BLaER1 treated with 17β-estradiol and CSF1 and Interleukin-3, amounts not matched to agents 10 nM and 100 nM (cell line): ENCODE measurements at regions not wholly inside any gene's neighbourhood (a gene's known extent, or its start where the extent isn't known, plus 50 kb on each side); places are given as distances from the start of the nearest gene placed in this dataset.
"Not testable (repeated sequence)": the region's sequence is repeated elsewhere in the genome, so short reads cannot be mapped to it uniquely, and the experiment has no call there.

Experiments used
- H3K27ac ChIP-seq, 11 experiments: shearing (Covaris generic); formaldehyde crosslinking; 2 replicates each; pipeline ENCODE4 v1.8.1; 2022
- H3K27me3 ChIP-seq, 11 experiments: shearing (Covaris generic); formaldehyde crosslinking; 2 replicates each; pipeline ENCODE4 v1.8.1; 2022
- H3K36me3 ChIP-seq, 11 experiments: shearing (Covaris generic); formaldehyde crosslinking; 2 replicates each; pipeline ENCODE4 v1.8.1; 2022
- H3K4me1 ChIP-seq, 10 experiments: shearing (Covaris generic); formaldehyde crosslinking; 2 replicates each; pipeline ENCODE4 v1.8.1; 2022
- H3K4me2 ChIP-seq, 11 experiments: shearing (Covaris generic); formaldehyde crosslinking; 2 replicates each; pipeline ENCODE4 v1.8.1; 2022
- H3K4me3 ChIP-seq, 10 experiments: shearing (Covaris generic); formaldehyde crosslinking; 2 replicates each; pipeline ENCODE4 v1.8.1; 2022
- H3K9ac ChIP-seq, 11 experiments: shearing (Covaris generic); formaldehyde crosslinking; 2 replicates each; pipeline ENCODE4 v1.8.1; 2022
- H3K9me3 ChIP-seq, 11 experiments: shearing (Covaris generic); formaldehyde crosslinking; replicated peaks in 1 of 11; 2 replicates each; pipeline ENCODE4 v1.8.1; 2022
- H4K20me1 ChIP-seq, 11 experiments: shearing (Covaris generic); formaldehyde crosslinking; 2 replicates each; pipeline ENCODE4 v1.8.1; 2022
- Cebpa-rat ChIP-seq, 11 experiments: shearing (Covaris generic); IDR thresholded peaks; 2 replicates each; pipeline ENCODE4 v1.8.1; 2022

DNA sequence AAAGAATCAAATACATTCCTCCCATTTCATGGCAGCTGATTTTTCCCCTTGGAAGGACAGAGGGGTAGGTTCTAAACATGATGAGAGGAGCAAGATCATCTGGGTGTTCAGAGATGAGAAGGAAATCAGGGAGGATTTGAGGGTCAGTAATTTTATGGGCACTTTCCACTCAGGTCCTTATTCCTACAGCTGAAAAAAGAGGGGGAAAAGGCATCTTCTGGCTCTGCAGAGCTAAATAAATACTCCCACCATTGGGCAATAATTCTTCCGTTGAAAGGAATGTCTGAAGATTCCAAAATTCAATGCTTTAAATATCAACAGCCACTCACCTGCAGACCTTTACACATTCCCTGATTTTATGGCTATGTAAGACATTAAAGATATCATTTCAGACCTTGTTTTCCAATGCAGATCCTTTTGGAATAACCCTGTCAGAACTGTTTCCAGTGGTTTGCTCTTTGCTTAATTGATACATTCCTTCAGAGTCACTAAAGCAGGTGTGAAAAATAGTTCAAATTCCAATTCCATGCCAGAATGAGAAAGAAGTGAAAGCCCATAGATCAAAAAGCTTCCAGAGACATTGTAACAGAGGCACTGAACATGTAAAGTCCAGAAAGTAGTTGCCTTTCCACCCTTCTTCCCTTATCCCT lies 233.3 kb upstream of the KRR1 start:
- Histone ChIP-seq H3K4me3 (no peak overlapping the region), H3K36me3 (no peaks in the 10 kb centered on the region), H3K9ac (no peak overlapping the region), H3K9me3 (peaks cover 0 to 6% (median 0%) of the 10 kb centered on the region in 11 experiments; a peak in 1 of 22 replicates), H3K4me2 (no peak overlapping the region), H3K27ac (no peak overlapping the region), H4K20me1 (no peaks in the 10 kb centered on the region), H3K4me1 (no peaks in the 10 kb centered on the region), H3K27me3 (no peaks in the 10 kb centered on the region)
- no peak for TF ChIP-seq Cebpa-rat (IDR thresholded peaks at IDR 0.05)

DNA sequence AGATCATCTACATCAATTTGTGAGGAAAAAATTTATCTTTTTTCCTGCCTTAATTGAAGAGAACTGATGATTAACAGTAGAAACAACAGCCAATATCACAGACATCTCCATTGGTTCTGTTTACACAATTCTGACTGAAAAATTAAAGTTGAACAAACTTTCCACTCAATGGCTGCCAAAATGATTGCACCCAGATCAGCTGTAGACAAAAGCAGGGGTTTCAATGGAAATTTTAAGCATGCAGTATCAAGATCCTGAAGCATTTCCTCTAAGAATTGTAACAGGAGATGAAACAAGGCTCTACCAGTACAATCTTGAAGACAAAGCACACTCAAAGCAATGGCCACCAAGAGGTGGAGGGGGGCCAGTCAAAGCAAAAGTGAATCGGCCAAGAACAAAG lies 231.6 kb upstream of the KRR1 start:
- no peaks in the 10 kb centered on the region for H3K4me1 ChIP-seq
- H3K4me3 ChIP-seq = no peak overlapping the region
- peaks cover 0 to 6% (median 0%) of the 10 kb centered on the region in 11 experiments; a peak in 1 of 22 replicates for H3K9me3 ChIP-seq
- no peaks in the 10 kb centered on the region for H3K36me3 ChIP-seq
- no peak for TF ChIP-seq Cebpa-rat (IDR thresholded peaks at IDR 0.05)
- H3K9ac ChIP-seq = no peak overlapping the region
- H4K20me1 ChIP-seq = no peaks in the 10 kb centered on the region
- H3K4me2 ChIP-seq = no peak overlapping the region
- no peaks in the 10 kb centered on the region for H3K27me3 ChIP-seq
- H3K27ac ChIP-seq = no peak overlapping the region

DNA sequence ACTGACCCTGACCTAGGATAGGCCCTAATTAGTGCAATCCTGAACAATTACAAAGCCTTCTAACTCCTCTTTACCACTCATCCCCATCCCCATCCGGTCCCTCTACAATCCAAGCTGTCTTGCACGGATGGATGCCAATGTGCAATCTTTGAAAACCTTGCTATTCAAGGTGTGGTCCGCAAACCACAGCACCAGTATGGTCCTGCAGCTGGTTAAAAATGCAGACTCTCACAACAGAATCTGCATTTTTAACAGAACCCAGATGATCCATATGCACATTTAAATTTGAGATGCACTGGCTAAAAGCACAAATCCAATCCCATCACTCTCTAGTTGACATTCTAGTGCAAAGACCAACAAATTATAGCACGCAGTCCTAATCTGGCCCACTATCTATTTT lies 230.6 kb upstream of the KRR1 start:
- Histone ChIP-seq H4K20me1 (no peaks in the 10 kb centered on the region), H3K27ac (no peak overlapping the region), H3K9ac (no peak overlapping the region), H3K36me3 (no peaks in the 10 kb centered on the region), H3K4me2 (no peak overlapping the region), H3K27me3 (no peaks in the 10 kb centered on the region), H3K9me3 (peaks cover 0 to 6% (median 0%) of the 10 kb centered on the region in 11 experiments; a peak in 1 of 22 replicates), H3K4me3 (no peak overlapping the region), H3K4me1 (no peaks in the 10 kb centered on the region)
- TF ChIP-seq Cebpa-rat (IDR thresholded peaks at IDR 0.05) = no peak

DNA sequence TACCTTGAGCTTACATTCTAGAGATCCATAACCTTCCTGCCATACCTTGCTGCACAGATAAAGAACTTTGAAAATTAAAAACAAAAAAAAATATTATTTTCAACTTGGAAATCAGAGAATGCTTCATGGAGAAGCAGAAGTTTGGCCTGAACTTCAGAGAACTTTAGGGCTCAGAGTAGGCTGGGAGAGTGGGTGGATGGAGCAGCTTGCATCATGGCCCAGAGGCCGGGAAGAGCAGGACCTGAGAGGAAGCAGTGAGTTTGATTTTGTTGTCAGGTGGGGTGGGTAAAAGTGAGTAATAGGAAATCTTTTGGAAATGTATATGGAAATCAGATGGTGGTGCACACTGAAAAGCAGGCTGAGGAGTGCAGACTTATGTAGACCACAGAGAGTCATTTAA lies 228.5 kb upstream of the KRR1 start:
- H3K4me2 ChIP-seq = no peak overlapping the region; a peak in 1 of 22 replicates
- no peak for TF ChIP-seq Cebpa-rat (IDR thresholded peaks at IDR 0.05)

DNA sequence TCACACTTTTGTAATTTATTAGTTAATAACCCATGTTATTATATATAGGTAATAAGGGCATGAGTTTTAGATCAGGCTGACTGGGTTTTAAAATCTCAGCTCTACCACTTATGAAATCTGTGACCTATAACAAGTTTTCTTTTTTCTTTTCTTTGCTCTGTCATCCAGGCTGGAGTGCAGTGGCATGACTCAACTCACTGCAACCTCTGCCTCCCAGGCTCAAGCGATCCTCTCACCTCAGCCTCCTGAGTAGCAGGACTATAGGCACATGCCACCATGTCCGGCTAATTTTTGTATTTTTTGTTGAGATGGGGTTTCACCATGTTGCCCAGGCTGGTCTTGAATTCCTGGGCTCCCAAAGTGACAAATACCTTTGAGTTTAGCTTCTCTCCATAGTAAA lies 227.7 kb upstream of the KRR1 start:
- not testable (repeated sequence) for H3K4me1 ChIP-seq, H3K9ac ChIP-seq

More for the DNA sequence above, 228.5 kb upstream of the KRR1 start:
- Histone ChIP-seq H4K20me1 (no peaks in the 10 kb centered on the region), H3K4me3 (no peak overlapping the region), H3K9ac (no peak overlapping the region), H3K36me3 (no peaks in the 10 kb centered on the region), H3K4me1 (no peaks in the 10 kb centered on the region), H3K9me3 (peaks cover 0 to 6% (median 0%) of the 10 kb centered on the region in 11 experiments; a peak in 1 of 22 replicates), H3K27me3 (no peaks in the 10 kb centered on the region), H3K27ac (no peak overlapping the region)

DNA sequence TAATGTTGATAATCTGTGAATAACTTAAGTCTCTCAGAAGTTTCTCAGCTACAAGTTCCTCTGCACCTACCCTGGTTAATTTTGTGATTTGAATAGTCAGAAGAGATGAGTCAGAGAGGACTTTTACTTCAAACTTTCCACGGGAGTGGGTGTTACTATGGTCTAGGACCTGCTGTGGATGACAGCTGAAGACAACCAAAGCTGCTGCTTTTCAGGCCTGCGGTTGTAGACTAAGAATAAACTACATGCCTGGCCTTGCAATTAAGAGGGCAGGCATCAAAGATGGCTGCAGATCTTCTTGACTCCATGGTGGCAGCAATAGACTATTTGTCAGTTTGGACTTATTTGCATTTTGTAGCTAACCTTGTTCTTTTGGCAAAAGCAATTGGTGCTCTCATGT lies 227.1 kb upstream of the KRR1 start:
- Histone ChIP-seq H3K36me3 (no peaks in the 10 kb centered on the region), H3K9ac (no peak overlapping the region), H4K20me1 (no peaks in the 10 kb centered on the region), H3K4me2 (no peak overlapping the region), H3K4me3 (no peak overlapping the region), H3K27me3 (no peaks in the 10 kb centered on the region), H3K27ac (no peak overlapping the region), H3K4me1 (no peaks in the 10 kb centered on the region), H3K9me3 (peaks cover 0 to 6% (median 0%) of the 10 kb centered on the region in 11 experiments; a peak in 1 of 22 replicates)
- TF ChIP-seq Cebpa-rat (IDR thresholded peaks at IDR 0.05) = no peak

More for the DNA sequence above, 227.7 kb upstream of the KRR1 start:
- H3K36me3 ChIP-seq, H4K20me1 ChIP-seq, H3K27ac ChIP-seq, H3K4me3 ChIP-seq, H3K27me3 ChIP-seq, H3K9me3 ChIP-seq, H3K4me2 ChIP-seq: not testable (repeated sequence)

DNA sequence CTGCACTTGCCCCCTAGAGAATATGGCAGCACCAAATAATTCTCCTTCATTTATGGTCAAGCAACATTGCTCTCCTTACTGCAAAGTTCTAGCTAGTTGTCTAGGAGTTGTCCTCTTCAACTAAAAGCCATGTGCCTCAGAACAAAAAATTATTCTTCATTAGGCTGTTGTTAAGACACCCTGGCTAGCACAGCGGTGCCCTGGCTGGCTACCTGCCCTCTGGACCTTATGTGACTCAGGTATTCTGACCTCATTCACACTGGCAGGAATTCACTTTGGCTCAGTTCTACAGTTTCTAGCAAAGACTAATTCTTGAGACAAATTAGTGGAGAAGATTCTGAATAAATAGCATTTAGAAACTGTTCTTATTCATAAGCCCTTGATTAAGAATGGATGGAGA lies 224.4 kb upstream of the KRR1 start:
- no peak overlapping the region for H3K4me3 ChIP-seq
- H3K9ac ChIP-seq = no peak overlapping the region
- H3K9me3 ChIP-seq = no peaks in the 10 kb centered on the region
- H3K27ac ChIP-seq = no peak overlapping the region
- no peaks in the 10 kb centered on the region for H3K4me1 ChIP-seq
- H3K36me3 ChIP-seq = no peaks in the 10 kb centered on the region
- no peaks in the 10 kb centered on the region for H3K27me3 ChIP-seq
- TF ChIP-seq Cebpa-rat (IDR thresholded peaks at IDR 0.05) = no peak
- no peaks in the 10 kb centered on the region for H4K20me1 ChIP-seq
- no peak overlapping the region for H3K4me2 ChIP-seq

DNA sequence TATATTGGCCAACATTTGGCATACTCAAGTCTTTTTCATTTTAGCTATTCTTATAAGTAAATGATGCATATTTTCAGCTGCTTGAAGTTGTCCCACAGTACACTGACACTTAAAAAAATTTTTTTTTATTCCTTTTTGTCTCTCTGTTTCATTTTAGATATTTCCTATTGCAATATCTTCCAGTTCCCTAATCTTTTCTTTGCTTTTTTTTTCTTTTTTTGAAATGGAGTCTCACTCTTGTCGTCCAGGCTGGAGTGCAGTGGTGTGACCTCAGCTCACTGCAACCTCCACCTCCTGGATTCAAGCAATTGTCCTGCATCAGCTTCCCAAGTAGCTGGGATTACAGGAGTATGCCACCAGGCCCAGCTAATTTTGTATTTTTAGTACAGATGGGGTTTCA lies 217.4 kb upstream of the KRR1 start:
- Histone ChIP-seq H4K20me1 (no peaks in the 10 kb centered on the region), H3K4me1 (peaks cover 0 to 9% (median 0%) of the 10 kb centered on the region in 10 experiments; a peak in 4 of 20 replicates), H3K27ac (no peak overlapping the region), H3K9me3 (peaks cover 0 to 11% (median 3%) of the 10 kb centered on the region in 11 experiments; a peak in 8 of 22 replicates), H3K27me3 (no peaks in the 10 kb centered on the region), H3K9ac (no peak overlapping the region), H3K4me3 (no peak overlapping the region), H3K36me3 (no peaks in the 10 kb centered on the region), H3K4me2 (no peak overlapping the region)
- no peak for TF ChIP-seq Cebpa-rat (IDR thresholded peaks at IDR 0.05)

DNA sequence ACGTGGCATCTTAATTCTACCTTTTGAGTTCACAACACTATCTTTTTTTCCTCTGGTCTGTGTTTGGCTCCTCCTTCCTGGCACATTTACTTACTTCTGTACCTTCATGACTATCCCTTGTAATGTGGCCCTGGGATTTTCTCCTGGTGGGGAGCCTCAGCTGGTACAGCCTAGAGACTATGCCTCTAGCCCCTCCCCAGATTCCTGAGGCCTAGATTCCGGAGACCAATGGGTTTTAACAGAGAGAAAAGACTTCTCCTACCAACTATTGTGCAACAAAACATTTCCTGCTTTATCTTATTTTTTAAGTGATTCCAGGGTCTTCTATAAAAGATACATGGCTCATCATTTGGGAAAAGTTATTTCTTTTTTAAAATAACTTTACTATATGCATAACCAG lies 216.2 kb upstream of the KRR1 start:
- Histone ChIP-seq H3K4me2 (no peak overlapping the region), H3K4me3 (no peak overlapping the region), H3K9ac (no peak overlapping the region), H3K27ac (no peak overlapping the region), H3K27me3 (no peaks in the 10 kb centered on the region), H4K20me1 (no peaks in the 10 kb centered on the region), H3K9me3 (peaks cover 0 to 17% (median 9%) of the 10 kb centered on the region in 11 experiments; a peak in 9 of 22 replicates), H3K36me3 (no peaks in the 10 kb centered on the region), H3K4me1 (peaks cover 7 to 19% (median 8%) of the 10 kb centered on the region in 10 experiments)
- peak in 2 of 11 experiments; percentile 23 to 26; a peak in 2 of 22 replicates for TF ChIP-seq Cebpa-rat (IDR thresholded peaks at IDR 0.05)

DNA sequence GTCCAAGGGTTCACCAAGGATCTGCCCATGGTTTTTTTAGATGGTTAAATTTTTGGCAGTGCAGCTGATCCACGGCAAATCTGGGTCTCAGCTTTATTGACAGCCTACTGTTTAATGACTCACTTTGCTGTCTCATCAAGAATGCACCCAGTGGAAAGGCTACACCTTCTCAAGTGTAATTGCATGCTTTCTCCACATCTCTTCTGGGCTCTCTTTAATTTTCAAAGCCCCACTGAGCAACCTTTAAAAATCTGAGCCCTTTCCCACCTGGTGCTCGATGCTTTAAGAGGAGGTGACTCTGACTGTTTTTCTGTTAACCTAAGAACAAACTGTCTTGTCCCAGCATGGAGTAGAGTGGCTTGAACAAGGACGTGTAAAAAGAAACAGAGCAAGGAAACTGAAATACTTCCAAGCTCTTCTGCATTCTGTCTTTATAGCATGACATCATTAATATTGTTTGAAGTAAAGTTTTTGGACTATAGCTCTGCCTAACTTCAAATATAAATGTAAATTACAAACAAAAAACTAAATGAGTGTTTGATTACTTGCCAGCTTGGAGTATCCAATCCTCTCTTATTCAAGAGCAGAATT lies 214.2 kb upstream of the KRR1 start:
- Histone ChIP-seq H3K9me3 (peaks cover 0 to 17% (median 9%) of the 10 kb centered on the region in 11 experiments; a peak in 9 of 22 replicates), H3K9ac (no peak overlapping the region), H3K4me3 (no peak overlapping the region), H4K20me1 (no peaks in the 10 kb centered on the region), H3K36me3 (no peaks in the 10 kb centered on the region), H3K4me2 (0 out of 22 replicates have a peak overlapping the region, but pooled peaks of 1 of the 11 experiments have one; percentile 2), H3K4me1 (peaks cover 13 to 35% (median 16%) of the 10 kb centered on the region in 10 experiments), H3K27me3 (no peaks in the 10 kb centered on the region), H3K27ac (no peak overlapping the region)
- no peak for TF ChIP-seq Cebpa-rat (IDR thresholded peaks at IDR 0.05)
